NCI-H1694 treated with DMSO at 0.1 percent for 48 hours (cell line): ENCODE measurements at regions not wholly inside any gene's neighbourhood (a gene's known extent, or its start where the extent isn't known, plus 50 kb on each side); places are given as distances from the start of the nearest gene placed in this dataset.

Source experiments
- DNase-seq: peaks from one replicate; lab custom pipeline; 2025; lab: John Stamatoyannopoulos, UW

- DNase-seq = no peak
These were observed 78.7 kb upstream of the ATP2B2 start for GRCh38 chr3:10583798-10584708.

- no peak for DNase-seq
These were observed 80.6 kb upstream of the ATP2B2 start for GRCh38 chr3:10585945-10586344.

- DNase-seq = no peak
These were observed 89.5 kb upstream of the ATP2B2 start for GRCh38 chr3:10594915-10595314.

- no peak for DNase-seq
These were observed 91.5 kb upstream of the ATP2B2 start for GRCh38 chr3:10596746-10597448.

- DNase-seq = no peak
These were observed 92.3 kb upstream of the ATP2B2 start for GRCh38 chr3:10597733-10598132.

- DNase-seq = no peak
These were observed 93.6 kb upstream of the ATP2B2 start for GRCh38 chr3:10599017-10599416.

- DNase-seq = no peak
These were observed 94.1 kb upstream of the ATP2B2 start for GRCh38 chr3:10599444-10599843.

- DNase-seq = no peak
These were observed 94.9 kb upstream of the ATP2B2 start for GRCh38 chr3:10600296-10600714.

GRCh38 chr3:10600726-10601125, 95.3 kb upstream of the ATP2B2 start:
- DNase-seq = no peak

GRCh38 chr3:10601151-10601856, 95.9 kb upstream of the ATP2B2 start:
- DNase-seq = no peak

- DNase-seq = no peak
These were observed 96.5 kb upstream of the ATP2B2 start for GRCh38 chr3:10601857-10602230.

GRCh38 chr3:10602271-10602670, 96.9 kb upstream of the ATP2B2 start:
- DNase-seq = no peak

GRCh38 chr3:10602769-10603768, 97.7 kb upstream of the ATP2B2 start:
- no peak for DNase-seq

GRCh38 chr3:10609134-10609533, 103.7 kb upstream of the ATP2B2 start:
- no peak for DNase-seq

GRCh38 chr3:10614168-10614567, 108.8 kb upstream of the ATP2B2 start:
- DNase-seq = peak; percentile 66

- no peak for DNase-seq
These were observed 110.3 kb upstream of the ATP2B2 start for GRCh38 chr3:10615715-10616114.

- no peak for DNase-seq
These were observed 110.9 kb upstream of the ATP2B2 start for GRCh38 chr3:10616321-10616720.

GRCh38 chr3:10619989-10620832, 114.8 kb upstream of the ATP2B2 start:
- DNase-seq = peak; percentile 8

GRCh38 chr3:10620833-10621082, 115.4 kb upstream of the ATP2B2 start:
- no peak for DNase-seq

GRCh38 chr3:10623578-10624275, 118.3 kb upstream of the ATP2B2 start:
- DNase-seq = no peak
